Stimulated activated CD4-positive, alpha-beta T cell treated with anti-CD3 and anti-CD28 coated beads, Interleukin-12 subunit alpha, Interleukin-12 subunit beta, amount 100 ng/mL, for 48 hours (primary cell): ENCODE measurements at regions not wholly inside any gene's neighbourhood (a gene's known extent, or its start where the extent isn't known, plus 50 kb on each side); places are given as distances from the start of the nearest gene placed in this dataset.
"Not testable (repeated sequence)": the region's sequence is repeated elsewhere in the genome, so short reads cannot be mapped to it uniquely, and the experiment has no call there.

Source experiments
- DNase-seq, 3 donors: peaks; one replicate each; pipeline ENCODE4 v3.0.0-alpha.2; 2020; ENCODE audit warnings: low read depth in 2 of 3, low spot score in 1 of 3

GRCh38 chr2:61677942-61678341 lies 139.8 kb upstream of the XPO1 start:
- DNase-seq, result no peak

DNA sequence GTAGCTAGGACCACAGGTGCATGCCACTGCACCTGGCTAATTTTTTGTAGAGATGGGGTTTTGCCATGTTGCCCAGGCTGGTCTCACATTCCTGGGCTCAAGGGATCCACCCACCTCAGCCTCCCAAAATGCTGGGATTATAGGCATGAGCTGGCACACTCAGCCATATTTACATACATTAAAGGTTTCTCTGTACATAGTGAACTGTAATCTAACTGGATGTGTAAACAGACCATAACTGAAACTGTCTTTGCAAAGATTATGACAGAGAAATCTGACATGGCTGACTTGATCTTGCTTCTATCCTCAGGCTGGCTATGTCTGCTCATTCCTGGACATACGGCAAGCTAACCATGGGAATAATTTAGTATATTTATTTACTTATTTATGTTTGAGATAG lies 139.2 kb upstream of the XPO1 start:
- no peak for DNase-seq

- DNase-seq, result no peak
Observed at GRCh38 chr2:61675204-61675603, 137.0 kb upstream of the XPO1 start.

GRCh38 chr2:61671561-61672315 lies 133.6 kb upstream of the XPO1 start:
- no peak for DNase-seq

- DNase-seq, result no peak
Observed at GRCh38 chr2:61670591-61671501, 132.7 kb upstream of the XPO1 start.

DNA sequence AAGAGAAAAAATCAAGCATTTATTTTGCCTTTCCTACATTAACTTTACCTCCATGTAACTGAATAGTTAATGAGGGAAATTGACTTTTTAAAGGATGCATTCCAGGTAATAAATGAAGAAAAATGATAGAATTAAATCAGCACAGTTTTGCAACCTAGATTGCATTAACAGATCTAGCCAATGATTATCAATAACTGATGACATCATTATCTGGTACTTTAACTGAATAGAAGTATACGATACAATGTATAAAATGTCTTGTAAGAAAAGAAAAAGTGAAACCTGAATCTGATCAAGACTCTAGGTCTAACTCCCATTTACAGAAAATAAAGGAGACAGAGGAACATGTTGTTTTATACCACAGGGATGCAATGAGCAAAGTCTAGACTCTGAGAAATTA lies 126.0 kb upstream of the XPO1 start:
- no peak for DNase-seq

DNA sequence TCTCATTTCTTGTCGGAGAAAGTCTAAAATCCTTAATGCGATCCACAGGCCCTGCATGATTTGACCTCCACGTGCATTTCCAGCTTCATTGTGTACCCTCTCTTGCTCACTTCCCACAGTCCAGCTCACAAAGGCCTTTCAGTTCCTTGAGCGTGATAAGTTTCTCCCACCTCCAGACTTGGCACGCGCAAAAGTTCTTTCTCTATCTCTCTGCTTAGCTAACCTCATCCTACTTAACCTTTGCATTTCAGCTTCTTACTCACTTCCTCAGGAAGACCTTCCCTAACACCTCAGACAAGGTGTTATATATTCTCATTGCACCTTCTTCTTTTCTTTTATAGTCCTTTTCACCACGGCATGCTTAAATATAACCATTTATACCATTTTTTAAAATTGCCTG lies 124.8 kb upstream of the XPO1 start:
- no peak for DNase-seq

DNA sequence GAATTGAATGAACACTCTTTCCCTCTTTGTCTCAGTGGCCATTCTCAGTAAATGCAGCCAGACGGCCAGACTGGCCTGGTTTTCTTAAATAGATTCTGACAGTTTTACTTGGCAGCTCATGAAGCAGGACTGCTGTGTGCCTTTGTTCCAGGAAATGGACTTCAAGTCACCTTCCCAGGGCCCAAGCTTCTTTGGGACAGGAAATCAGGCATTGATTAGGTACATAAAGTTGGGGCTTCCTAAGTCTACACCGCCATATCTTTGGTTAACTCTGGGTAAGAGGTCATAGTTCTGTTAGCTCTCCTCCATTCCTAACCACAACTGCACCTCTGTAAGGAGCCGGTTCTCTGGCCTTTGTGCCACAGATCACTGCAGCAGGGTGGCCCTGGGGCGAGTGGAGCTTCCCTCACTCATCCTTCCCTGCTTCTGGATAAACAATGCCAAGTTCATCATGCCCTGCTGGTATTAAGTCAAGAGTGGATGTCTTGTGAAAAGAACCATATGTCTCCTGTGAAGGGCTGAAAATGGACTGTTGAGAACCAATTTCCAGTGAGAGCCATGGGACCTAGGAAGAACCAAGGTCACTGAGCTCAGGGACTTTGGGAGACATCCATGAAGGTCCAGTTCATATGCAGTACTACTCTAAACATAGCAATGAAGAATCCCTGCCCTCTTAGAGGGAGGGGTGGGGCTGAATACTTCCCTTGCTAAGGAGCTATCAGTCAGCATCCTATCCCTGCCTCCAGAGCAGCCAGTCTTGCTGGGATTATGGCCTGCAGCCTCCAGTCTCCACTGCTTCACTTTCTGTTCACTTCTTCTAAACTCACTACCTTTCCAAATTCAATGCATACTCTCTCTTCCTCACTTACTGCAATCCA lies 122.6 kb upstream of the XPO1 start:
- DNase-seq, result no peak

DNA sequence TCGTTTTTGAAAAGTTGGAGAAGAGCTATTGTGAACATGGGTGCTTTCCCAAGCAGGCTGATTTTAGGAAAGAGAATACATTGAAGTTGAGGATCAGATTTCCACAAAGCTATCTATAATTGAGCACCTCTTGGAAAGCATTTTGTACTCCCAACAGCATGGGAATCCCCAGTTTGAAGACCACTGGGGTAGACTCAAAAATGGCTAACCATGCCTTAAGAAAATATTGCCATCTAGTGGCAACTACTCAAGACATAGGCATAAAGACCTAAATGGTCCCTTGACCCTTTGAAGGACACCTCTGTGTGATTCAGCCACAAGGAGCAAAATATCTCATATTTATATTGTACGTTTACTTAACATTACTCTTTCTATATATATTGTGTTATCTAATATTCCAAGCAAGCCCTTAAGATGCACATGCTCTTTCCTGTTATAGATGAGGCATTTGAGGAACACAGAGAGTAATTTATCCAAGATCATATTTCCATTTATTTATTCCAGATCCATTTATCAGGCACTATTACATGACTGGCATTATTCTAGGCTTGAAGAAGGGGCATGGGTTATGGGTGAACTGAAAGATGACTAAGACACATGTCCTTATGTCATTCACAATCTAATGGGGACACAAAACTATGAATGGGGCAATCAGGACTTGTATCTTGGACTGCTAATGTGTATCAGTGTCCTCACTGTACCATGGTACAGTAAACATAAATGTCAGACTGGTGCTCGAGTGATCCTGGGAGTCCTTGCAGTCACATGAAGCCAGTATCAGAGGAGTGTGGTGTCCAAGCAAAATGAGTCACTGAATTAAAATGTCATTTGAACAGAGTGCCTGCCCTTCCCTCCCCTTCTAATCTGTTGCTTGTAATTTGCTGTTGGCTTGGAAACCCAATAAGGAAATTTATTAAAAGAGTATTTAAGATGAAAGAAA lies 121.0 kb upstream of the XPO1 start:
- no peak for DNase-seq

GRCh38 chr2:61649946-61650345 lies 111.8 kb upstream of the XPO1 start:
- not testable (repeated sequence) for DNase-seq

GRCh38 chr2:61649021-61649420 lies 110.9 kb upstream of the XPO1 start:
- no peak for DNase-seq

- DNase-seq, result no peak
Observed at GRCh38 chr2:61647044-61647443, 108.9 kb upstream of the XPO1 start.

GRCh38 chr2:61645911-61646310 lies 107.8 kb upstream of the XPO1 start:
- no peak for DNase-seq

DNA sequence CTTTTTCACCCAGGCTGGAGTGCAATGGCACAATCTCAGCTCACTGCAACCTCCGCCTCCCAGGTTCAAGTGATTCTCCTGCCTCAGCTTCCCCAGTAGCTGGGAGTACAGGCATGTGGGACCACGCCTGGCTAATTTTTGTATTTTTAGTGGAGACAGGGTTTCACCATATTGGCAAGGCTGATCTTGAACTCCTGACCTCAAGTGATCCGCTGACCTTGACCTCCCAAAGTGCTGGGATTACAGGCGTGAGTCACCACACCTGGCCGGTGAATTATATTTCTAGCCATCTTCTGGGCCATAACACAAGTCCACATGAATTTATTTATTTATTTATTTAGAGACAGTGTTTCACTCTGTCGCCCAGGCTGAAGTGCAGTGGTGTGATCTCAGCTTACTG lies 105.0 kb upstream of the XPO1 start:
- not testable (repeated sequence) for DNase-seq

- DNase-seq, result no peak
Observed at GRCh38 chr2:61640406-61640805, 102.2 kb upstream of the XPO1 start.

DNA sequence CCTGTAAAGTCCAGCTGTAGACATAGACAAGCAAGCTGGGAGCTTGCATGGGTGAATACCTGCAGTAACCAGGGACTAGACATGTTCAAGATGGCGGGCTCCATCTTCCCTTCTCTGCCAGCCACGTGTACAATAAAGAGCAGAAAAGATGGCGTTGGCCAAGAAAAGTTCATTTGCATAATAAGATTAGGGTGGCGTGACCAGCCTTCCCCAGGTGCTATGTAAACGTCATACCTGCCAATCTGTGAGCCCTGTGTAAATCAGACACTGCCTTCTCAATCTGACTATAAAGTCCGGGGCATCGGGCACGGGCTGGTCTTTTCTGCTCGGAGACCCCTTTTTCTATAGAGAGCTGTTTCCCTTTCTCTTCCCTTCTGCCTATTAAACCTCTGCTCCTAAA lies 101.6 kb upstream of the XPO1 start:
- no peak for DNase-seq

DNA sequence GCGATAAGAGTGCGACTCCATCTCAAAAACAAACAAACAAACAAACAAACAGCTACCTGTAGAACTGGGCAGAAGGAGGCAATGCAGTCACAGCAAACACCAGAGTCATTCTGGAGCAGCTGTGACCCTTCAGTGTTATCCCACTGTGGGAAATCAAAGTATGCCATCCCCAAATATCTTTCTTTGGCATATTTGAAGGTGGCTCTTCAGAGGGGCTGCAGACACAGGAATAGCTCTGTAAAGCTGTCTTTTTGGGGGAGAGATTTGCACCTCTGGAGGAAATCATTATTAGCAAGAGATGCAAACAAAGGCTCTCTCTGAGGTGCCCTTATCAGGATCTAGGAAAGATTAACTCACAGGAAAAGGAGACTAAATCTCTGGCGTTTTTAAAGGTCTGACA lies 98.5 kb upstream of the XPO1 start:
- no peak for DNase-seq

DNA sequence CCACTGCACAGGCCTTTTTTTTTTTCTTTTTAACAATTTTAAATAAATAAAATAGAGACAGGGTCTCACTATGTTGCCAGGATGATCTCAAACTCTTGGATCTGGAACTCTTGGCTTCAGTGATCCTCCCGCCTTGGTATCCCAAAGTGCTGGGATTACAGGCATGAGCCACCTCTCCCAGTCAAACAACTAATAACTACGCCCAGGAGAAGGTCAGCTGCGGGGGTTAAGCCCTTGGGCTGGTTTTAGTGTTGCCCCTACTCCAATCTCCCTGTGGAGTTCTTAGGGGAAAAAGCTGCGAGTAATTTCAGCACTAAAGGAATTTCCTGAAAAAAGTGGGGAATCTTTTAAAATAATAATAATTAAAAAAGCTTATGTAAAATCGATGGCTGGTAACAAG lies 96.4 kb upstream of the XPO1 start:
- no peak for DNase-seq

GRCh38 chr2:61633250-61633649 lies 95.1 kb upstream of the XPO1 start:
- DNase-seq, result no peak
